Renal pelvis (tissue), 1 donor: ENCODE measurements at regions not wholly inside any gene's neighbourhood (a gene's known extent, or its start where the extent isn't known, plus 50 kb on each side); places are given as distances from the start of the nearest gene placed in this dataset.
A peak's percentile ranks its signal among the peaks of the same experiment; 100 is the strongest.

Experiments
- DNase-seq: peaks from one replicate; pipeline ENCODE4 v3.0.0-alpha.2; 2013

- DNase-seq = no peak
Measured at GRCh38 chr17:79174905-79175856, 100.6 kb downstream of the ENGASE start.

- no peak for DNase-seq
Measured at GRCh38 chr17:79174193-79174765, 99.7 kb downstream of the ENGASE start.

GRCh38 chr17:79171188-79171587, 96.6 kb downstream of the ENGASE start:
- no peak for DNase-seq

- DNase-seq = no peak
Measured at GRCh38 chr17:79169861-79170260, 95.2 kb downstream of the ENGASE start.

GRCh38 chr17:79169366-79169765, 94.7 kb downstream of the ENGASE start:
- no peak for DNase-seq

- DNase-seq = no peak
Measured at GRCh38 chr17:79168486-79169055, 93.9 kb downstream of the ENGASE start.

- no peak for DNase-seq
Measured at GRCh38 chr17:79167486-79167885, 92.9 kb downstream of the ENGASE start.

GRCh38 chr17:79165756-79166473, 91.3 kb downstream of the ENGASE start:
- no peak for DNase-seq

- DNase-seq = no peak
Measured at GRCh38 chr17:79164913-79165695, 90.5 kb downstream of the ENGASE start.

GRCh38 chr17:79164408-79164807, 89.8 kb downstream of the ENGASE start:
- DNase-seq = no peak

- no peak for DNase-seq
Measured at GRCh38 chr17:79163071-79163470, 88.4 kb downstream of the ENGASE start.

- DNase-seq = peak; percentile 47
Measured at GRCh38 chr17:79162012-79162963, 87.7 kb downstream of the ENGASE start.

GRCh38 chr17:79160980-79161636, 86.5 kb downstream of the ENGASE start:
- no peak for DNase-seq

GRCh38 chr17:79159926-79160325, 85.3 kb downstream of the ENGASE start:
- no peak for DNase-seq

- no peak for DNase-seq
Measured at GRCh38 chr17:79159471-79159870, 84.8 kb downstream of the ENGASE start.

- no peak for DNase-seq
Measured at GRCh38 chr17:79156463-79157095, 82.0 kb downstream of the ENGASE start.

- no peak for DNase-seq
Measured at GRCh38 chr17:79155701-79156100, 81.1 kb downstream of the ENGASE start.

- no peak for DNase-seq
Measured at GRCh38 chr17:79154951-79155585, 80.4 kb downstream of the ENGASE start.

GRCh38 chr17:79154446-79154845, 79.8 kb downstream of the ENGASE start:
- no peak for DNase-seq
